ENCODE measurements at regions not wholly inside any gene's neighbourhood (a gene's known extent, or its start where the extent isn't known, plus 50 kb on each side); places are given as distances from the start of the nearest gene placed in this dataset.

- H3K4me1 Mint-ChIP-seq: no peaks in the 10 kb centered on the region
- no peak overlapping the region for H3K4me3 Mint-ChIP-seq
- ATAC-seq (replicated peaks) (no peak), DNase-seq (no peak)
- H3K27ac Mint-ChIP-seq: no peak overlapping the region
- no peaks in the 10 kb centered on the region for H3K27me3 Mint-ChIP-seq
- no peaks in the 10 kb centered on the region for H3K36me3 Mint-ChIP-seq
- peaks cover 0 to 1% of the 10 kb centered on the region in 2 donors for H3K9me3 Mint-ChIP-seq
These were observed 976.3 kb upstream of the RAG2 start for GRCh38 chr11:37574361-37574760.

DNA sequence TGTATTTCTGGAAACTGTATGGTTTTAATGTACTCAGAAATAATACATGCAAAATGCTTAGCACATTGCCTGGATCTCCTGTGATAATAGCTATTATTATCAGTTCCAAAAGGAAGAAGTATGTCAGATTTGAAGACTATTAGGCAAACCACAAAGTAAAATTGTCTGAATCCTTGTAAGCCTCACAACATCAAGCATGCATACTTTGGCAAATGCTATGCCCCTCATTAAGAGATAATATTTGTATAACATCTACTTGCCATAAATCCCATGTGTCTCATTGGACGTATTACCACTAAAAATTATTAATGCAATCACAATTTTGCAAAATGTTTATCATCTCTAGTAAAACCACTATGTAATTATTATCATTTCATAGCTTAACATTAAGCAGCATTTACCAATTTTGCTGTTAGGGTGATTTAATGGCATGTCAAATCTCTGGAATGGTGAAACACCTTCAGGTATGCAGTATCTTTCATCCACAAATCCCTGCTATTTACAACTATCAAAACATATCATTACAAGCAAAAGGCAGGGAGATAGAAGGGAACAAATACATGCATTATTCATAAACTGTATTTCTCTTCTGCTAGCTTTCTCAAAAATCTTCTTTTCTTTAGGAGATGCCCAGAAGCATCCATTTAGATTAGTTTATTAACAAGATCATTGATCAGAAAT lies 974.6 kb upstream of the RAG2 start:
- H3K27me3 Mint-ChIP-seq: no peaks in the 10 kb centered on the region
- DNase-seq: no peak
- H3K4me1 Mint-ChIP-seq: no peaks in the 10 kb centered on the region
- no peak for ATAC-seq (replicated peaks)
- H3K9me3 Mint-ChIP-seq: no peaks in the 10 kb centered on the region
- H3K4me3 Mint-ChIP-seq: no peak overlapping the region
- no peak overlapping the region for H3K27ac Mint-ChIP-seq
- H3K36me3 Mint-ChIP-seq: no peaks in the 10 kb centered on the region

DNA sequence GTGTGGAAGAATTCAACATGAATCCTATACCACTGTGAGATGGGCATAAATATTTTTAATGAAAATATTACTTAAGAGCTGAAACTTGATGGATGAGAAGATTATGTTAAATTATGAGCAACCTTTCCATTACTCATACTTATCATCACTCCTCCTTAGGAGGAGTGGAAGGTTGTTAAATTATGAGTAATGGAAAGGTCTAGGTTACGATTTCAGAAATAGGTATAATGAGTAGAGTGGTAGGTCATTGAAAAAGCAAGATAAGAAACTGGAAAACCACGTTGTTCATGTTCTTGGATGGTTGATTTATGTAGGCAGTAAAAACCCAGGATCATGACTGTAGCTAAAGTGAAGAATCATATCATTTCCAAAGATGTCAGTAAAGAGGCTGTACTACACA lies 973.2 kb upstream of the RAG2 start:
- Mint-ChIP-seq H3K27ac (no peak overlapping the region), H3K27me3 (no peaks in the 10 kb centered on the region), H3K36me3 (no peaks in the 10 kb centered on the region), H3K9me3 (no peaks in the 10 kb centered on the region), H3K4me1 (no peaks in the 10 kb centered on the region), H3K4me3 (no peak overlapping the region)
- ATAC-seq (replicated peaks) (no peak), DNase-seq (no peak)

GRCh38 chr11:37560991-37561390 lies 963.0 kb upstream of the RAG2 start:
- Mint-ChIP-seq H3K9me3 (peaks cover 0 to 1% of the 10 kb centered on the region in 2 donors), H3K27ac (no peak overlapping the region), H3K27me3 (no peaks in the 10 kb centered on the region), H3K4me1 (no peaks in the 10 kb centered on the region), H3K4me3 (no peak overlapping the region), H3K36me3 (no peaks in the 10 kb centered on the region)
- DNase-seq: no peak
- ATAC-seq (replicated peaks): no peak

GRCh38 chr11:37560346-37560745 lies 962.3 kb upstream of the RAG2 start:
- ATAC-seq (replicated peaks) (no peak), DNase-seq (no peak)
- Mint-ChIP-seq H3K4me3 (no peak overlapping the region), H3K27ac (no peak overlapping the region), H3K27me3 (no peaks in the 10 kb centered on the region), H3K4me1 (no peaks in the 10 kb centered on the region), H3K9me3 (peaks cover 0 to 1% of the 10 kb centered on the region in 2 donors), H3K36me3 (no peaks in the 10 kb centered on the region)

- ATAC-seq (replicated peaks) (no peak), DNase-seq (no peak)
- H3K36me3 Mint-ChIP-seq: no peaks in the 10 kb centered on the region
- no peak overlapping the region for H3K27ac Mint-ChIP-seq
- H3K27me3 Mint-ChIP-seq: no peaks in the 10 kb centered on the region
- H3K4me3 Mint-ChIP-seq: no peak overlapping the region
- H3K9me3 Mint-ChIP-seq: peaks cover 0 to 1% of the 10 kb centered on the region in 2 donors
- H3K4me1 Mint-ChIP-seq: no peaks in the 10 kb centered on the region
These were observed 960.7 kb upstream of the RAG2 start for GRCh38 chr11:37558619-37559210.

GRCh38 chr11:37557990-37558389 lies 960.0 kb upstream of the RAG2 start:
- H3K4me3 Mint-ChIP-seq: no peak overlapping the region
- H3K4me1 Mint-ChIP-seq: no peaks in the 10 kb centered on the region
- H3K9me3 Mint-ChIP-seq: peaks cover 0 to 1% of the 10 kb centered on the region in 2 donors
- no peaks in the 10 kb centered on the region for H3K27me3 Mint-ChIP-seq
- no peak for DNase-seq
- no peaks in the 10 kb centered on the region for H3K36me3 Mint-ChIP-seq
- no peak overlapping the region for H3K27ac Mint-ChIP-seq
- no peak for ATAC-seq (replicated peaks)

GRCh38 chr11:37552284-37552683 lies 954.2 kb upstream of the RAG2 start:
- H3K36me3 Mint-ChIP-seq: no peaks in the 10 kb centered on the region
- no peak for DNase-seq
- no peak overlapping the region for H3K27ac Mint-ChIP-seq
- H3K27me3 Mint-ChIP-seq: no peaks in the 10 kb centered on the region
- H3K9me3 Mint-ChIP-seq: no peaks in the 10 kb centered on the region
- no peak for ATAC-seq (replicated peaks)
- H3K4me1 Mint-ChIP-seq: no peaks in the 10 kb centered on the region
- H3K4me3 Mint-ChIP-seq: no peak overlapping the region

- Mint-ChIP-seq H3K27ac (no peak overlapping the region), H3K27me3 (no peaks in the 10 kb centered on the region), H3K4me1 (no peaks in the 10 kb centered on the region), H3K9me3 (peaks cover 6 to 7% of the 10 kb centered on the region in 2 donors), H3K4me3 (no peak overlapping the region), H3K36me3 (no peaks in the 10 kb centered on the region)
- DNase-seq: no peak
- ATAC-seq (replicated peaks): no peak
These were observed 946.5 kb upstream of the RAG2 start for GRCh38 chr11:37544491-37544890.

DNA sequence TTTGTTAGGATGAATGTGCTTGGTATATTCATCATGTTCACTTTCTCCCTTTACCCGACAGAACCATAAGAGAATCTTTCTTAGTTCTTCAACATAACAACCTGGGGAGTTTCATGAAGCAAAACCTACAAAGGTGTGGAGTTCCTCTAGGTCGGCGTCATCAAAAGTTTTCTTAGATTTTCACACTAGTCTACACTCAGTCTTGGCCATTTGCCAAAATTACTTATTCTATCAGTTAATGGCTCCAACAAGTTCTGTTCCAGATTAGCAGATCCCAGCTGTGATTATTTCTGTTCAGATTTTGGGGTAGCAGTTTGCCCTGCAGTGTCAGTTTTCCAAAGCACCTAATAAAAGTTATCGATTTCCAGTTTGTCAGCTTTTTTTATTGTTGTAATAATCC lies 935.8 kb upstream of the RAG2 start:
- Mint-ChIP-seq H3K9me3 (peaks cover 12% of the 10 kb centered on the region in 2 donors), H3K4me1 (no peaks in the 10 kb centered on the region), H3K4me3 (no peak overlapping the region), H3K27ac (no peak overlapping the region), H3K36me3 (no peaks in the 10 kb centered on the region), H3K27me3 (no peaks in the 10 kb centered on the region)
- DNase-seq: no peak
- ATAC-seq (replicated peaks): no peak

GRCh38 chr11:37533087-37533486 lies 935.1 kb upstream of the RAG2 start:
- Mint-ChIP-seq H3K9me3 (peaks cover 13 to 14% of the 10 kb centered on the region in 2 donors), H3K27me3 (no peaks in the 10 kb centered on the region), H3K27ac (no peak overlapping the region), H3K4me1 (no peaks in the 10 kb centered on the region), H3K36me3 (no peaks in the 10 kb centered on the region), H3K4me3 (no peak overlapping the region)
- ATAC-seq (replicated peaks) (no peak), DNase-seq (no peak)

- no peak overlapping the region for H3K4me3 Mint-ChIP-seq
- H3K27me3 Mint-ChIP-seq: no peaks in the 10 kb centered on the region
- peaks cover 13 to 14% of the 10 kb centered on the region in 2 donors for H3K9me3 Mint-ChIP-seq
- DNase-seq: no peak
- ATAC-seq (replicated peaks): no peak
- H3K36me3 Mint-ChIP-seq: no peaks in the 10 kb centered on the region
- H3K4me1 Mint-ChIP-seq: no peaks in the 10 kb centered on the region
- no peak overlapping the region for H3K27ac Mint-ChIP-seq
These were observed 934.2 kb upstream of the RAG2 start for GRCh38 chr11:37532271-37532670.

- DNase-seq: no peak
- Mint-ChIP-seq H3K27me3 (no peaks in the 10 kb centered on the region), H3K36me3 (no peaks in the 10 kb centered on the region), H3K9me3 (peaks cover 13 to 14% of the 10 kb centered on the region in 2 donors), H3K4me3 (no peak overlapping the region), H3K27ac (no peak overlapping the region), H3K4me1 (no peaks in the 10 kb centered on the region)
- ATAC-seq (replicated peaks): no peak
These were observed 929.5 kb upstream of the RAG2 start for GRCh38 chr11:37527545-37527944.

- Mint-ChIP-seq H3K4me1 (no peaks in the 10 kb centered on the region), H3K36me3 (no peaks in the 10 kb centered on the region), H3K27ac (no peak overlapping the region), H3K27me3 (no peaks in the 10 kb centered on the region), H3K9me3 (peaks cover 13% of the 10 kb centered on the region in 2 donors), H3K4me3 (no peak overlapping the region)
- no peak for ATAC-seq (replicated peaks)
- DNase-seq: no peak
These were observed 927.3 kb upstream of the RAG2 start for GRCh38 chr11:37525336-37525735.

- DNase-seq: no peak
- Mint-ChIP-seq H3K4me1 (no peaks in the 10 kb centered on the region), H3K4me3 (no peak overlapping the region), H3K9me3 (no peaks in the 10 kb centered on the region), H3K36me3 (no peaks in the 10 kb centered on the region), H3K27ac (no peak overlapping the region), H3K27me3 (no peaks in the 10 kb centered on the region)
- no peak for ATAC-seq (replicated peaks)
These were observed 921.7 kb upstream of the RAG2 start for GRCh38 chr11:37519781-37520180.

All from stimulated activated naive B cell treated with anti-CD40 and anti-IgM and Interleukin-4, amounts not matched to agents 10 μg/mL and 1 μg/mL and 100 μg/mL, for 72 hours (primary cell).